Right renal cortex interstitium (tissue), 3 donors: ENCODE measurements at regions not wholly inside any gene's neighbourhood (a gene's known extent, or its start where the extent isn't known, plus 50 kb on each side); places are given as distances from the start of the nearest gene placed in this dataset.

Experiments used
- DNase-seq, 3 donors: peaks; one replicate each; pipeline ENCODE4 v3.0.0-alpha.2; 2013; ENCODE audit warnings: low read depth in 3 of 3, low spot score in 2 of 3

DNA sequence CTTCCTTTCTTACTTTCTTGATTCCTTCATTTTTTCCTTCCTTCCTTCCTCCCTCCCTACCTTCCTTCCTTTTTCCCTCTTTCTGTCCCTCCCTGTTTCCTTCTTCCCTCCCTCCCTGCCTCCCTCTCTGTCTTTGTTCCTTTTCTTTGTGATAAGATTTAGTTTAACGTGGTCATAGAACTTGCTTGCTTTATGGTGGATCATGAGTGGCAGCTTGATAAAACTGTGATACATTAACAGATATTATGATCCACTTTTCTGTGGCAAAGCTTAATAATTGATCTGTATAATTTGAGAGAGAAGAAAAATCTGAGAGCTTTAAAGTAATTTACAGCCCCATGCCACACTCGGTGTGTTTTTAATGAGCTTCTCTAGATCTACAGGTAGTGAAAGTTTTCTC, 280.5 kb downstream of the RNF144B start:
- no peak for DNase-seq

DNA sequence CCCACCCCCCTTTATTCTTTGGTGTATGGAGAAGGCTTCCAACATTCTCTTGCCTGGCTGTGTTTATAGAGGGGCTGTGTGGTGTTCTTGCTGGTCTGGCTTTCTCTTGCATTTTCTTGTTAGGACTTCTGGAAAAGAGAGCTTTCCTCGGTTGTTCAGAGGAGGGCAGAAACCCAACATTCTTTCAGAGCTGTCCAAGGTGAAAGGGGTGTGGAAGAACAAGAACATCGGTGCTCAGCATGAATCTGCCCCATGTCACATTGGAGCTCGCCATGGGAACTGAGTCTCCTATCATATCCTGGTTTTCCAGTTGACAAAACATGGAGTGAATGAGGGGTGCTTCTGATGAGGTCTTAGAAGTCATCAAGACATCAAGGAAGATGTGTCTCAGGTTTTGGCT, 281.8 kb downstream of the RNF144B start:
- no peak for DNase-seq

DNA sequence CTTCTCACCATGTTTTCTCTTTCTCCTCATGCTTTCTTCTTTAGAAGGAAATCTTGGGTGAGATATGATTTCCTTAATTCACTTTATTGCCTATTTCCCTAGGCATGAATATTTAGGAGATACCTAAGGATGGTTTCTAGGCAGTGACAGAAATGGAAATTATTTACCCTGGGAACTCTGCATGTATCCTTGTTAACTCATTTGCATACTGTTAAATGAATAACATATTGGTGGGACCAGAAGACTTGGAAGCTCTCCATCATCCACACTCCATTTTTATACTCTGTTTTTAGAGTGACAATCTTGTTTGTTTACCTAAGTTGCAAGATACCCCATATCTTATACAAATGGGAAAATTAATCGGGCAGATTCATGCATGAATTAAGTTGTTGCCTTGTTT, 285.7 kb downstream of the RNF144B start:
- no peak for DNase-seq

DNA sequence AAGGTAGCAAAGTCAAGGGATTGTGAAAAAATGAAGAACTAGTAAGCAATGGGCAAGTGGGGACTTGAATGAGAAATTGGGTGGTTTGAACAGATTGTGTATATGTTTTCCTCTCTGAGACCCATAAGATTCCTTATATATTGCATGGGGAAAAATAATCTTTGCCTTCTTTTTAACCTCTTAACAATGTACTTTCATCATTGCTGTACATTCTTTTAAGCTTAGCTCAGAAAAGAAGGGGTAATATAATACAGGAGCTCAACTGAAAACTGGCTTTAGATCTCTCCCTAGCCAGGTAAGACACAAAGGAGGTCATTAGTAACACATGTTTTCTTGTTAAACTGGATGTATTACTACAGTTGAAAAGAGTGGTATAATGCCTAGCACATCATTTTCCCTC, 287.2 kb downstream of the RNF144B start:
- no peak for DNase-seq

DNA sequence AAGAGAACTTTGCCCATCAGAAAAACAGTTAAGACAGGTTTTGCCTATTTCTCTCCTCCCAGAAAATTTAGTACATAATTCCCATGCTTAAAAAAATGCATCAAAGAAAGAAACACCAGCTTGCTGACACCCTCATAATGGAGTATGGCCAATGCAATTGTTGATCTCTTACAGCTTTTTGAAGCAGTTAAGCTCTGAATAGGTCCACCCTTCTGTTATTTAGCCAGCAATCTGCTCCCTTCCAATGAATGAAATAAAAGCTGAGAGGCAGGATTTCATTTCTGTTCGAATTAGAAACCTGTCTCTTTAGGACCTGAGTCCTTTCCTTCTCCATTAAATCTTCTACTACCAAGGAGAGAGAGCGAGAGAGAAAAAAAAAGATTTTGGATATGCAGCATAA, 288.7 kb downstream of the RNF144B start:
- DNase-seq, result no peak

DNA sequence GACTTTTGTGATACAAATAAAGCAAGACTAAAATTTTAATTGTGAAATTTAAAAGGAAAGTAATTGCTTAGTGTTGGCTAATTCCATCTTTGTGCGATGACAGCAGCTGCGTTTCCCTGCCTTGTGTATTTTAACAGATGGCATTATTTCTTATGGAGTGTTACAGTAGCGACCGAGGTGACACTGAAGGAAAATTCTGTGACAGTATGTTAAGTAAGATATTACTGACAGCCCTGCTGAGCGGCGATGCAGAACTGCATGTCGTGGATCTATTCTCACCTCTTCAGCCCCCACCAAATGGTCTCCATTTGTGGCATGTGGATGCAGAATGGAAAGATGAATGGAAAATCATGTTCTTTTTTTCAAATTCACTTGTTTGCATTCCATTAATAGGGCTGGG, 289.4 kb downstream of the RNF144B start:
- no peak for DNase-seq

DNA sequence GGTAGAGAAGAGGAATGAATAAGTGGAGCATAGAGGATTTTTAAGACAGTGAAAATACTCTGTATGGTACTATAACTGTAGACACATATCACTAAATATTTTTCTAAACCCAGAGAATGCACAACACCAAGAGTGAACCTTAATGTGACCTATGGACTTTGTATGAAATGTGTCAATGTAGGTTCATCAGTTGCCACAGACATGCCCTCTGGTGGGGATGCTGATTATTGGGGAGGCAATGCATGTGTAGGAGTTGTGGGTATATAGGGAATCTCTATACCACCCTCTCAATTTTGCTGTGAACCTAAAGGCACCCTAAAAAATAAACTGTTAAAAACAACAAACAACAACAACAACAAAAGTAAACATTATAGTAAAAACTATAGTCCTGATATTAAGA, 293.7 kb downstream of the RNF144B start:
- DNase-seq, result no peak

DNA sequence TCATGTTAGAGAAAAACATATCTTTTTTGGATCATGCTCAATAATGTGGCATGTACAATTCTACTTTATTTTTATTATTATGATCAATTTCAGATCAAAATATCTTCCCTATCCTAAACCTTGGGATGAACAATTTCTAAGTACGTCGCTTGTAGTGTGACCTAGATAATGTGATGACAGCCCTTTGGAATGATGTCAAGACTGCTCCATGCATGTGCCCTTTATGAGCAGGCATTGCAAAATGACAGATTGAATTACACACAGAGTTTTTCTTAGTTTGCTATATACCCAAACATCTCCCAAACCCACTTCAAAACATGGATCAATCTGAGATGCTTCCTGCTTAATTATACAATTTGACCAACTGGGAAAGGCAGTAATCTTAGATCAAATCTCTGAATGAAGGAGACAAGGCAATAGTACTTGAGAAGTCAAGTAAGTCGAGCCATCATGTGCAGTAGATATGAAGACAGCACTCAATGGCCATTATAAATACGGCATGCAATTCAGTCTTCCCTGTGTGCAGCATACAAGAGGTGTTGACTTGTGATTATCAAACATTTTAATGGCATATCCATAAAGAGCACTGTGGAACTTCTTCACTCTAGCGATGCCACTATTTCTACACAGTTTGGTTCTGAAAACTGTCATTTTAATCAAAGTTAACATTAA, 294.8 kb downstream of the RNF144B start:
- no peak for DNase-seq

DNA sequence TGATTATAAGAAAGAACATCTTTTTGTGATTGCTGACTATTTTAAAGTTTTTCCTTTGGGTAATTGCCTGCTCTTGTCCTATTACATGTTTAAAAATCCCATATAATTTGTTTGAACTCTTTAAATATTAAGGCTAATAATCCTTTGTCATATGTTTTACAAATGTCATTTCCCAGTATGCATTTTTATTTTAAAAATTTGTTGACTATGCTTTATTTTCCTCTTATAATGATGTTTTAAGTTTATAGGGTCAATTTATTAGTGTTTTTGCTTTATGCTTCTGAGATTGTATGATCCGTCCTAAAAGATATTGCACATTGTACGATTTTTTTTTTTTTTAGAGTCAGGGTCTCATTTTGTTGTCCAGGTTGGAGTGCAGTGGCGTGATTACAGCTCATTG, 297.2 kb downstream of the RNF144B start:
- DNase-seq, result no peak

DNA sequence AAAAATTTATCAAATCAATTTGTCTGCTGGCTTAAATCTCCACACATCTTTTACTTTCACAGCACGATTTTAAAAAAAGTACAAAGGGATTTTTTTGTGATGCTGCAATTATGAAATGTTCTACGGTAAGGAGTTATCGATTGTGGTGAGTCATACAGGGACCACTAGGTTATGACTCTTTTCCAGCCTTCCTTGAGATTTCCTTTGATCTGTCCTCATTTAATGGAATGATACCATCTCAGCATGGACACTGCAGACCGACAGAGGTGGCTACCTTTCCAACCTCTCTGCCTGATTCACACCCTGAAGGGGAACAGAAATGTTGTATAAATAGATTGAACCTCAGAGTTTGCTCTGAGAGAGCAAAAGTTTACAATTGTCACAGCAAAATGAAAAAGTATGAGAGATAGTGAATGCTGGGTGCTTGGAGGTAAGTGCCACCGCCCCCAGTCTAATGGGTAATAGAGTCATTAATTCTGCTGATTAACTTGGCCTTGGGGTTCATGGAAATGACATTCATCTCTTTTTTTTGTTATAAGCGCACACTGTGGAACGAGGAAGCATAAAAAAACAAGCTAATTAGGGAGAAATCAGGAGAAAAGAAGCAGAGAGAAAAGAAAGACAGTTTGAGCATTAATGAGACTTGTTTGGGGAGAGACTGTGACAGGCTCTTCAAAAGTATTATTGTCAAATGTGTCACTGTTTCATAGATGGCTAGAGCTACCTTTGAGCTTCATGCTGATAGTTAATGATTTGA, 306.0 kb downstream of the RNF144B start:
- DNase-seq, result no peak

DNA sequence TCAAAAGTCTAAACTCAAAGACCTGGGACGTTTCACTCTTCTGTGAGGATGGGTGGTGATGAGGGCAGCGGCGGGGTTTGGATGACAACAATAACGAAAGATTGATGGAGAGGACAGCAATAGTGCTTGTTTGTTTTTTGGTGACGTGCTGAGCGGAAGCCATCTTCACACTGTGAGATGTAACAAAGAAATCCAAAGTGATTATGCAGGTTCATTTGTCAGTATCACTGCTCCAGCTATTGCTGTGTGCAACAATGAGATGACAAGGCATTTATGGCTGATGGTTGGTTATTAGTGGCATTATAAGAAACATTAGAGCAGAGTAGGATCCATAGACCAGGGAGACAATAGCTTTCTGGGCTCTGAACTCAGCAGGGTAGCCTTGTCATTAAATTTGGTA, 306.7 kb downstream of the RNF144B start:
- no peak for DNase-seq

DNA sequence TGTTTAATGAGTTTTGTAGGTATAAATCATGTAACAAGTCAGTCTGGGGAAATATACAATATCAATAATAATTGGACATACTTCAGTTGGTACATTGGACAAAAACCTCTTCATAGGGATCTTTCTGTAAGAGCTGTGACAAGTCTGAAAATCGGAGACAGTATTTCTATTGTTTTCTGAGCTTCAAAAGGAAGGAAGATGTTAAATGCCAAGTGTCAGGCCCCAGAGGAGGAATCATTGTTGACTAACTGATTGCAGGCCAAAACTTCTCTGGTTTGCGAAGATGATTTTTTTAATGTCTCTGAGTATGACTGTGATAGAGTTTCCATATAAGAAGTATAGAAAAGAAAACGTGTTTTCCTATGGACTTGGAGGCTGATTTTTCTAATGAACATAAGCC, 316.4 kb downstream of the RNF144B start:
- no peak for DNase-seq

DNA sequence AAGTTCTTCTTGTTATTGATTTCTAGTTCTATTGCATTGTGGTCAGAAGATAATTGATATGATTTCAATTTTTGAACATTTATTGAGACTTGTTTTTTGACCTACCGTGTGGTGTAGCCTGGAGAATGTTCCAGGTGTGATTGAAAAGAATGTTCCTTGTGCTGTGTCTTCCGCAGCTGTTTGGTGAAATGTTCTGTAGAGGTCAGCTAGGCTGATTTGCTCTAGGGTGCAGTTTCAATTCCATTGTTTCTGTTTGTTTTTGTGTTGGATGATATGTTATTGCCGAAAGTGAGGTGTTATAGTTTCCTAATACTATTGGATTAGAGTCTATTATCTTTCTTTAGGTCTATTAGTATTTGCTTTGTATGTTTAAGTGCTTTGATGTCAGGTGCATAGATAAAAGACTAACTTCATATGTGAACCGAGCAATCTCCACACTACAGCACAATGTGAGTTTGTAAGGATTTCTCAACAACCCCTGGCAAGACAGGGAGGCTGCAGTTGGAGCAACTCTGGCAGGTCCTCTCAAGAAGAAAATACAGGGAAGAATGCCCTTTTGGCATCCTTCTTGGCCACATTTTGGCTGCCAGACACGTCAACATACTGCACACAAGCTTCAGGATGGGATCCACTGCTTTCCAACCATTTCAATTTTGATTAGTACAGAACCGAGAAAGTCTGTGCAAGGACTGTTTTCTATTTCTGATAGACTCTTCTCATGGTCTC, 320.7 kb downstream of the RNF144B start:
- DNase-seq, result no peak

DNA sequence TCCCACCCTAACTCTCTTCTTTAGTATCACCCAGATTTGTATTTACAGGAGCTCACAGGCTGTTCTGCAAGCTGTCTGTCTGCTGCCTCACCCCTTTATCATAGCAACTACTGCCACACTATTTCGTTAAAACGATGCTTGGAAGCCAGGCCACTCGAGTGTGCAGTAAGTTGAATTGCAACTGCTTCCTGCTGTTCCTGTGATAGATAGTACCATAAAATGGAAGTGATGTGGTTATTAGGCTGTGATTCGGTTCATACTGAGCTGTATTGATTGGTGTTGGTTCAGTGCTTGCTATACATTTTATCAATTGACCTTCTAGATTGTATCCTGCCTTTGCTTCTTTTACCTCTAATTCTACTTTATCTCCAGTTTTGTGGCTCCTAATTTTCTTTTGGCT, 325.4 kb downstream of the RNF144B start:
- no peak for DNase-seq

DNA sequence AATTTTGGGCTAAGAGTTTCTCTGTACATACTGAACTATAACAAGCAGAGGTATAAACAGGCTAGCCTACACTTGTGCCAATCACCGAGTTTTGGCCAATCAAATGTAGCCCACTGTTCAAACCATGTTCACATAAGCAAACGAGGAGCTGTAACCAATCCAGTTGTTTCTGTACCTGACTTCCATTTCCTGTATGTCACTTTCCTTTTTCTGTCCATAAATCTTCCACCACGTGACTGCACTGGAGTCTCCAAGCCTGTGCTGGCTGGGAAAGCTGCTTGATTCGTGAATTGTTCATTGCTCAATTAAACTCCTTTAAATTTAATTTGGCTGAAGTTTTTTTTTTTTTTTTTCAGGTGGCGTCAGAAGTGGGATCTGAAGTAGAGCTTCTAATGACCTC, 332.9 kb downstream of the RNF144B start:
- DNase-seq, result no peak

DNA sequence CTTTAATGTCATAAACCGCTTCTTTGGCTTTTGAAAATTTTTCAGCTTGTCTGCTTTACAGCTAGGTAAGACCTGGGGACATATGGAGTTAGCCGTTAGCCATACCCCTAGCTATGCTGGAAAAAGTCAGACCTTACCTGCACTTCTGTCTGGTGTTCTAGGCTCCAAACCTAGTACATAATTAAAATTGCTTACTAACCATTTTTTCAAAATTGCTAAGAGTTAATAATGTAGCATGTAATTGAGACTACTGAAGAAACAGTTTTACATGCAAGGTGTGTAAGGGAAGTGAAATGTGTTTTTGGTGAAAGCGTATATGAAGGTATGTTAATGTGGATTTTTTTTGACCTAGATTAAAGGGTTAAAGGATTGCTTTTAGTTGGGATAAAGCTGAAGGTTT, 336.9 kb downstream of the RNF144B start:
- DNase-seq, result no peak

DNA sequence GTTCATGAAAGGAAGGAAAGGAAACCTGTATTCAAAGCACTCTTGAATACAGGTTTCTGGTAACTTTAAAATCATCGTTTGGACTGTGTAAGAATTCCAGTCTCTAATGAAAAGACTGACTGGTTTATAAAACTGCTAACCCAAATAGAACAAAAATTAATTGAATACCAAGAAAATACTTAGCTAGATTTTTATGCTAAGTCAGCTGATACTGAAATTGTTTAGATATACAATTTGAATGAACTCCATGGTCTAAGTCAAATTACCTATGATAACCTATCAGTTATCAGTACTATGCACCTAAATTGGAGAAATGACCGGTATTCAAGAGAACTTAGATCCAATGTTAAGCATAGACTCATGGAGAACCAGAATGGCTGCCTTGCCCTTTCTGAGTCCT, 338.3 kb downstream of the RNF144B start:
- no peak for DNase-seq

DNA sequence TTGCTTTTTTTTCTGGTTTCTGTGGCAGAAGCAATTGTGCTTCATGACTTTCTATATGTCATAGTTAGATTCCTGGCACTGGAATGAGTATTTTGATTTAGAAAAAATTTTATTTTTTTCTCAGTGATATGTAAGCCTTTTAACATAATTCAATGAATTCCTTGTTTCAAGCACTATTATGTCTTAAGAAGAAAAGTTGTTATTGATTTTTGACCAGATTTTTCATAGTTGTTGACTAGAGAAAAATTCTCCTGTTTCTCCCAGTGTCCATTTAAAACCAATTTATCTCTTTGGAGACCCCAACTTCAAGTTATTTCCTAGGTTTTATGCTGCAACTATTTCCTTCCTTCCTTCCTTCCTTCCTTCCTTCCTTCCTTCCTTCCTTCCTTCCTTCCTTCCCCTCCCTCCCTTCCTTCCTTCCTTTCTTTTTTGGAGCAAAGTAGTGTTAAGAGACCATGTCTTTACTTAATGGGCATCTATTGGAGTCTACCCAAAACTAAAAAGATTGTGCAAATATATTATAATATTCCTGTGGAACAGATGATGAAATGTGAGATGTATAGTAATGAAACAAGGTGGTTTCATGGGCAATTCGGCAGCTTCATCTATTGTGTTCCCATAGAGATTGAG, 346.9 kb downstream of the RNF144B start:
- no peak for DNase-seq

DNA sequence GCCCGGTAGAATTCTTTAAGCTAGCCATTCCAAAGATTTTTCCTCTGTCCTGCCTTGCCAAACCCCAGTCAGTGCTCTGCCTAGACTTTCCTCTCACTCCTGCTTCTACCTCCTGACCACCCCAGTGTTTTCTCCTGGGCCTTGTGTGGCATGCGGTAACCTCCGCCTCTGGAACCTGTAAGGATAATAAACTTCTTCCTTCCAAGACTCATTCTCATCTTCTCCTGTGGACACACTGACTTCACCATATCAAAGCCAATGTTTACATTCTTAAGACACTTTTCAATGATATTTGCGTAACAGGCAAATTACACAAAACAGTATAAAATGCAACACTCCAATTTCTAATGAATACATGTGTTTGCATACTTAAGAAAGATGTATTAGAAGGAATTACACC, 354.6 kb downstream of the RNF144B start:
- no peak for DNase-seq

DNA sequence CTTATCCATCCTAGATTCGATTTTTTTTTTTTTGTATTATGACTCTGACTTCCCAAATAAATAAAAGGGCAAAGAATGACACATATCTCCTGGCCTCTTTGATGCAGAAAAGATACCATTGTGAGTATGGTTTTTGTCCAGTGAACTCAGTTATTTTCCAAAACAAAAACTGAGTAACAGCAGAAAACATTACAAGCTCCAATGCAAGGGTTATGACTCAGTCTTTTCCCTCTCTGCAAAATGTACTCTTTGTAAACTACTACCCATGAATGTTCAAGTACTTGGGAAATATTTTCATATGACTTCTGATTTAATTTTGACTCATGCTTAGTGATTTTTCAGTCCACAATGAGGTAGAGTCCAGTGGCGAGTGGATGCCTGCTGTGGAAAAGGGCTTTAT, 355.3 kb downstream of the RNF144B start:
- DNase-seq, result no peak

DNA sequence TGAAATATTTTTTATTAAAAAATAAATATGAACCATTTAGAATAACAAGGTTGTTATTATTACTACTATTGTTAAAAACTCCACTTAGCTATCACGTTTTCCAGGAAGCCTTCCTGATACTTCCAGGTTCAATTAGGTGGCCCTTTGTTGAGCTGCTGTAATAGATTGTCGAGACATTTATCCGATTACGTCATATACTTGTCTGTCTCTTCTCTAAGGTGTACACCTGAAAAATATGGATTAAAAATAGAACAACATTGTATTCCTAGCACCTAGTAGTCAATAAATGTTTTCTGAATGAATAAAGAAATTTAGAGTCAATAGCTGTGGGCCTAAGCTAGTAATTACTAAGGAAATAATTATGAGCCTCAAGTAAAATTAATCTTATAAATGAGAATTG, 359.6 kb downstream of the RNF144B start:
- no peak for DNase-seq

DNA sequence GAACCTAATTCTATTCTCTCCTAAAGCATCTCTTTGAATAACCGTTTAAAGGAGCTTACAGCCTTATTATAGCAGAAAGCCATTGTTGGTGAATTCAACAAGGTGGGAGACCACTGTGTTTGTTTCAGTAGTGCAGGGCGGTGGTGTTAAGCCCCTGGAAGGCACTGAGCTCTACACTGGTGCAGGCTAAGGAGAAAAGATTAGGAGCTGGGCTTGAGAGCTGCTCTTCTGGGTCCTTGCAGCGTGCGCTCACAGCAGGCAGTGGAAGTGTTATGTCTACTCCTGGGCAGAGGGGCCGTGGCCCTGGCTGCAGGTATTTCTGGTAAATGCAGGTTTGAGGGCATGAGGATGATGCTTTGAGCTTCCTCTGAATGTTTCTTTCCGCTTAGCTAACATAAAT, 361.2 kb downstream of the RNF144B start:
- no peak for DNase-seq
